ENCODE measurements at regions not wholly inside any gene's neighbourhood (a gene's known extent, or its start where the extent isn't known, plus 50 kb on each side); places are given as distances from the start of the nearest gene placed in this dataset.

GRCh38 chr9:134546746-134547145 lies 94.9 kb upstream of the COL5A1 start:
- TF ChIP-seq CTCF (conservative IDR thresholded peaks at IDR 0.05 in 1 of 2, IDR thresholded peaks at IDR 0.05 in 1 of 2; ENCODE audit: low read depth in 1 of 2, low read length in 2 of 2) (no peak), EZH2 (IDR thresholded peaks at IDR 0.05; ENCODE audit: low read length, missing control alignments) (no peak)
